GM19328 (cell line): ENCODE measurements at regions not wholly inside any gene's neighbourhood (a gene's known extent, or its start where the extent isn't known, plus 50 kb on each side); places are given as distances from the start of the nearest gene placed in this dataset.
"Not testable (repeated sequence)": the region's sequence is repeated elsewhere in the genome, so short reads cannot be mapped to it uniquely, and the experiment has no call there.

Experiments used
- ATAC-seq: cut with Tn5 transposase; IDR thresholded peaks from one replicate; pipeline ENCODE4 v1.9.1; 2021; ENCODE audit warnings: mild to moderate bottlenecking, moderate library complexity; ENCODE audit not compliant: unreplicated experiment

DNA sequence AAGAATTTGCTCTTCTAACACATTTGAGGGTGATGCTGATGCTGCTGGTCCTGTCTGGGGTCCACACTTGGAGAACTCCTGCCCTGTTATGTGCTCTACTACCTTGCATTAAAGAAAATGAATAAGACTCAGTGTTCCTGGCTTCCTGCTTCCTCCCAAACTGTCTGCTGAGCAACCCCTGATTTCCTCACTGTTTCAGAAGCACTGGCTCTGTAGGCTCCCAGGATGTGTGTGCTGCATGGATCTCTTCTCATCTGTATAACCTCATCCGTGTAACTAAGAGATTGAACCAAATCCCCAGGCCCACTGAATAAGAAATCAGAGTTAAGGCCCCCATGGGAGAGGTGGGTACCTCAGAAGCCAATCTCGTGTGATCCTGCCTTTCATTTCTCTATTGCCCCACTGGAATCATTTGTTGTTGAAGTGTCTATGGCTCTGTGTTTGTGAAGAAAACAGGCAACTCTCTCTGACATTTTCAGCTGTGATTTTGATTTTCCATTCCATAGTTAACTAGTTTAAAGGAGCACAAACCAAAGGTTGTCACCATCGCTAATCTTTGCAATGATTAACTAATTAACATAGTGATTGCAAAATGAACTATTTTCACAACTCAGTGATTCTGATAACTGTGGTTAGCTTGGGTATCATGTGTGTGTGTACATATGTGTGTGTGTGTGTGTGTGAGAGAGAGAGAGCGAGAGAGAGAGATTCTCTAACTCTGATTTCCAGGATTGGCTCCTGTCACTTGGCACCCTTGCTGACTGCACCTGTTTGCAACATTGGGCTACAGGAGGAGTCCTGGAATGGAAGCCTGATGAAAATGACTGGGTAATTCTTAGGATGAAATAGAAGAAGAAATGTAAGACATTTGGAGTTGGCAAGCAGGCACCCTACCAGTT, 196.2 kb downstream of the SLC38A4 start:
- ATAC-seq: no peak

DNA sequence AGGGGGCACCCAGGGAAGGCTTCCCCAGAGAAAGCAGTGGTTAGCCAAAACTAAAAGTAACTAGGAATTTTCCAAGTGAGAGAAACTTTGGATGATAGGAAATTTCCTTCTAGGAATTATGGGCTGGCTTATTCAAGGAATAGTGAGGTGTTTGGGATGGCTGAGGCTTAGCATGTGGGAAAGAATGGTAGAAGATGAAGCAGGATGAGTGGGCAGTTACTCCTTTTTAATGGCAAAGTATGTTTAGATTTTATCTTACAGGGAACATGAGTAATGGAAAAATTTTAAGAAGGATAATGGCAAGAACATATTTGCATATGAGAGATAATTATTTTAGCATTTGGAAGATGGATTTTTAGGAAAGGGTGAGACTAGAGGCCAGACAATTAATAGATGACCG, 197.6 kb downstream of the SLC38A4 start:
- ATAC-seq: no peak

DNA sequence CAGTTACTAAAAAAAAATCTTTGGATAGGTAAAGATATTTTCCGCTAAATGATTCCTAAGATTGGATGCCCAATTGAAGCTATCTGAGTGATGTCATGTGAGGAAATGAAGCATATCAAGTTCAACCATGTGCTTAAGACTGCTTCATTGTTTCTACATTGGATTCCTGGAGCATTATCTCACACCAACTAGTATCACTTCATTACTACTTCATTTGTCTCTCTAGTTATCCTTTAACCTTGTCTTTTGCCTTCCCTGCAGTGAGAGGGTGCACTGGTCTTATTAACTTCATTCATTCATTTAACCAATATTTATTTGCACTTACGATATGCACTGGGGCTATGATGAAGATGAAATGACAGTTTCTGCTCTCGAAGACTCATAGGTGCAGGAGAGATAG, 198.1 kb downstream of the SLC38A4 start:
- no peak for ATAC-seq

DNA sequence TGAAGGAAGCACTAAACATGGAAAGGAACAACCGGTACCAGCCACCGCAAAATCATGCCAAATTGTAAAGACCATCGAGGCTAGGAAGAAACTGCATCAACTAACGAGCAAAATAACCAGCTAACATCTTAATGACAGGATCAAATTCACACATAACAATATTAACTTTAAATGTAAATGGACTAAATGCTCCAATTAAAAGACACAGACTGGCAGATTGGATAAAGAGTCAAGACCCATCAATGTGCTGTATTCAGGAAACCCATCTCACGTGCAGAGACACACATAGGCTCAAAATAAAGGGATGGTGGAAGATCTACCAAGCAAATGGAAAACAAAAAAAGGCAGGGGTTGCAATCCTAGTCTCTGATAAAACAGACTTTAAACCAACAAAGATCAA, 206.3 kb downstream of the SLC38A4 start:
- not testable (repeated sequence) for ATAC-seq

DNA sequence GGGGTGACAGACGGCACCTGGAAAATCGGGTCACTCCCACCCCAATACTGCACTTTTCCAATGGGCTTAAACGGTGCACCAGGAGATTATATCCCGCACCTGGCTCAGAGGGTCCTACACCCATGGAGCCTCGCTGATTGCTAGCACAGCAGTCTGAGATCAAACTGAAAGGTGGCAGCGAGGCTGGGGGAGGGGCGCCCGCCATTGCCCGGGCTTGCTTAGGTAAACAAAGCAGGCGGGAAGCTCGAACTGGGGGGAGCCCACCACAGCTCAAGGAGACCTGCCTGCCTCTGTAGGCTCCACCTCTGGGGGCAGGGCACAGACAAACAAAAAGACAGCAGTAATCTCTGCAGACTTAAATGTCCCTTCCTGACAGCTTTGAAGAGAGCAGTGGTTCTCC, 208.1 kb downstream of the SLC38A4 start:
- ATAC-seq: not testable (repeated sequence)

DNA sequence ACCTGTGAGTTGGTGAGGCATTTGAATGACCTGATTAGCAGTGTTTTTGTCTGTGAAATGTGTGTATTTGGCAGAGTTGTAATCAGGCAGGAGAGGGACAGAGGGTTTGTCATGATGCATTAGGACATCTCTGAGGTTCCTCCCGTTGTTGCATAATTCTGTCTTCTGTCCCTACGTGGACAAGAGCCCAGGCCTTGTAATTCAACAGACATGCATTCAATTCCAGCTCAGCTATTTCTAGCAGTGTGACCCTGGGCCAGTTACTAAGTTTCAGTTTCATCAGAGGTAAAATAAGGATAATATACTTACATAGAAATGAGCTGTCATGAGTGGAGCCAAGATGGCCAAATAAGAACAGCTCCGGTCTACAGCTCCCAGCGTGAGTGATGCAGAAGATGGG, 208.6 kb downstream of the SLC38A4 start:
- ATAC-seq: no peak

DNA sequence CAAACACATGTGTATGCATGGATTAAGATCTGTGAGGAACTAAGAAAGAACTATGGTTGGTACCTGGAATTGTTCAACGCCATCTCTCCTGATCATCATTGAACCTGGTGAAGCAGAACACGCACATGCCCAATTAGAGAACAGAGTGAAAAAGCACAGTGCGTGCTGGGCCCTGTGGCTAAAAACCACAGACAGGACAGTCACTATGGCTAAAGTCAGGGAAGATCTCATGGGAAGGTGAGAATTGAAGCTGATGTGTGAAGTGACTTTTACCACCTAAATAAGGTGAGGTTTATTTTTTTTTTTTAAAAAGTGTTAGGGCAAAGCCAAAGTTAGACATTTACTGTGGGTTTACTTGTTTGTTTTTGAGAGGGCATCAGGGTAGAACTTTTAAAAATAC, 215.0 kb downstream of the SLC38A4 start:
- ATAC-seq: no peak

DNA sequence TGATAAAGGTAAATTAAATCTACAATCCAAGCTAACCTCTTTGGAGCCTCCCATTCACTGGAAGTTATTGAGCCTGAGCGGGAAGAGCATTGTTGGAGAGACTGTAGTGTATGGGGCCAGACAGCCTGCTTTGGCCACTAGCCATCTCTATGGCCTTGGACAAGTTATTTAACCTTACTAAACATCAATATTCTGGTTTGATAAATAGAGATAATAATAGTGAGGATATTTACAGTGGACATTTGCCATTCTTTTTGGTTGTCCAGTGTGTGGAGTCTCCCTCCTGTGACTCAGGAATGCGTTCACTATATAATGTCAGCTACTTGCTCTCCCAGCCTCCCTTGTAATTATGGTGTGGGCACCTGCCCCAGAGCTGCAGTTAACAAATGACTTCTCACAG, 216.1 kb downstream of the SLC38A4 start:
- no peak for ATAC-seq

DNA sequence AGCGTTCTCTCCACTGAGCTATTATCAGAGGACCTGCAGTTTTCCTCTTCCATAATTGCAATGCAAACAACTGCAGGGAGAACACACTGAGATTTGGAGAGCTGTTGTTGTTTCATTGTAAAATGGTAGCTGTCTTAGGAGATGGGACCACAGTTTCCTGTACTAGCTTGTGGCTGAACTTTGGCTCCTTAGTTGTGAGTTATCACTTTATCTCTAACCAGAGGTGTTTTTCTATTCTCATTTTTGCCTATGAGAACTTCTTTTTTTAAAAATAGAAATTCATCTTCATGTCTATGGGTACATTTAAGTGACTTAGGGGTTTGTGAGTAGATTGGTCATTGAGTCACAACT, 216.5 kb downstream of the SLC38A4 start:
- ATAC-seq: no peak

DNA sequence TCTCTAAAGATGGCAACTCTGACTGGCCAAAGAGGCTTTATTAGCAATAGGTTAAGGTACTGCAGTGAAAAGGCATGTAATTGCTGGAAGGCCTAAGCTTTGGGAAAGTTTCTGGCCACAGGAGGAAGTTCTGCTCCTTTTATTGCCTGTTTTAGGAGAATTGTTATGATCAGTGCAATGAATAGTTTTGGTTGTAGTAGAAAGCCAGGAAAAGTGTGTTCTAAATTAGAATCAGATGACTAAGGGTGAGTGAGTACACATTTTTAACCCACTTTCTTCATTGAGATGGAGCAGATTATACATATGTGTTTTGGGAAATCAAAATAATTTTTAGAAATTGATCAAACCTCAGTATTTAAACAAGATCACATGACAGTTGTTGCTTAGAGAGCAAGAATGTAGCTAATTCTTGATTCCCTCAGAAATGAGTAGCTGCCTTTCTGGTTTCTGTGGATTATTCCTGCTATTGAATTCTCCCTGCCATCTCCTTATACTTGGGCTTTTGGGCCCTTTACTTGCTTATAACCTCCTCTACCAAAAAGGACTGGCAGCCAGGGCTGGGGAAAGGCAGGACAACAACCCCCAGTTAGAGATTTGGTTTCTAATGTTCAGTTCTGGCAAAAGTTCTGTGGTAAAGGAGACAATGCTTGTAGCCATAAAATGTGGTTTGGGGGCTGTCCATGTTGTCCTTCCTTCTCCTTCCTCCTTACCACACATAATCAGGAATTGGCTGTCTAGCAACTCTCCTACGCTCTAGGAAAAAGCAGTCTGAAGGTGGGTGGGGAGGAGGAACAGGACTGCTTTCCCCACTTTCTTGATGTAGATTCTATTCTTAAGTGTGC, 217.1 kb downstream of the SLC38A4 start:
- no peak for ATAC-seq

DNA sequence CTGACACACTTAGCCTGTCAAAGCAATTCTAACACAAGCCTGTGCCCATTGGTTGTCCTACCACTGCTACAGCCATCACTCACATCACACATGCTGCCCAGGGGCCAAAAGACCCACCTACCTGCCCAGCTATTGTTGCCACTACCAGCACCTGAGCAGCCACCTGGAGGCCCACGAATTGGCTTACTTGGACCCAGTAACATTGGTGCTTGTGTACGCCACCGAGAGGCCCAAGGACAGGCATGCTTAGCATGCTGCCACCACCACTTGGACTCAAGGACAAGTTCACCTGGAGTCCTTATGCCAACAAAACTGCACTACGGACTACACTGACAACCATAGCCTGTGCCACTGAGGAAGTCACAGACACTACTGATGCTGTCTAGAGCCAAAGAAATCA, 221.1 kb downstream of the SLC38A4 start:
- no peak for ATAC-seq

DNA sequence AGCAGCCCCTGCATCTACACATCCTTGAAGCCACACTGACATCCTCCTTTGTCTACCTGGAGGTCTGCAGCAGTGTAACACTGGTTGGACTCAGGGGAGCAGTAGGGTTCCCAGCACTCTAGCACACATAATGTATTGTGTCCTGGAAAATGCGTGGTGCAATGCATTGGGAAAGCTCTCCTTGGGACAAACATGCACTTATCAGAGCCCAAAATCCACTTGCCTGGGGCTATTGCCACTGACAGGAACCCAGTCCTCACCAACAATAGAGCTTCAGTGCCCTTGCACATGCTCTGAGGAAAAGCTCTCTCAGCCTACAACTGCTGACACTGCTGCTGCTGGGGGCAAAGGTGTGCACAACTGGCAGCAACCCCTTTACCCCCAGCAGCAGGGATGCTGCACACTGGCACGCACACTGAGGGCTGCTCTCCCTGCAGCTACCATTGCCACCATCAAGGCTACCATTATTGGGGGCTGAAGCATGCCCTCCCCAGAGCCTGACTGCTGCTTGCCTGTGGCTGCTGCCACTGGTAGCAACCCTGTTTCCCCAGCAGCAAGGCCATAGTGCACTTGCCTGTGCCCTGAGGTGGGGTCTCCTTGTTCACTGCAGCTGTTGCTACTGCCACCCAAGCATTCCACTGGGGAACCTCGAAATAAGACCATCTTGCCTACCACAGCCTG, 221.9 kb downstream of the SLC38A4 start:
- no peak for ATAC-seq

DNA sequence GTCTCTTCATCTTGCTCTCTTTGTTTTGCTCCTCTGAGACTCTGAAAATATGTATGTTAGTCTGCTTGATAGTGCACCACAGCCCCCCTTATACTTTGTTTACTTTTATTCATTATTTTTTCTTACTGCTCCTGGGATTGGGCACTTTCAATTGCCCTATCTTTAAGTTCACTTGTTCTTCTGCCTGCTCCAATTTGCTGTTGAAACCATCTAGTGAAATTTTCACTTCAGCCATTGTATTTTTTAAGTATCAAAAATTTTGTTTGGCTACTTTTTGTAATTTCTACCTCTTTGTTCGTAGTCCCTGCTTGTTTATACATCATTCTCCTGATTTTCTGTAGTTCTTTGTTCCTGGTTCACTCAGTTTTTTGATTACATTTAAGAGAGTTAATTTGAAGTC, 223.3 kb downstream of the SLC38A4 start:
- ATAC-seq: no peak

DNA sequence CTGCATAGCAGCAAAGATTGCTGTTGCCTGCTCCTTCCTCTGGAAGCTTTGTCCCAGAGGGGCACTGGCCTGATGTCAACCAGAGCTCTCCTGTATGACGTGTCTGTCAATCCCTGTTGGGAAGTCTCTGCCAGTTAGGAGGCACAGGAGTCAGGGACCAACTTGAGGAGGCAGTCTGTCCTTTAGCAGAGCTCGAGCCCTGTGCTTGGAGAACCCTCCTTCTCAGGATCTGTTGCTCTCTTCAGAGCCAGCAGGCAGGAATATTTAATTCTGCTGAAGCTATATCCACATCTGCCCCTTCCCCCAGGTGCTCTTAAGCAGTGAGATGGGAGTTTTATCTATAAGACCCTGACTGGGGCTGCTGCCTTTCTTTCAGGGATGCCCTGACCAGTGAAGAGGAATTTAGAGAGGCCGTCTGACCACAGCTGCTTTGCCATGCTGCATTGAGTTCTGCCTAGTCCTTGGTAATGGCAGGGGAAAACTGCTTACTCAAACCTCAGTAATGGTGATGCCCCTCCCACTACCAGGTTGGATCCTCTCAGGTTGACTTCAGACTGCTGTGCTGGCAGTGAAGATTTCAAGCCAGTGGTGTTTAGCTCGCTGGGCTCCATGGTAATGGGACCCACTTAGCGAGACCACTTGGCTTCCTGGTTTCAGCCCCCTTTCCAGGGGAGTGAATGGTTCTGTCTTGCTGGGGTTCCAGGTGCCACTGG, 218.6 kb upstream of the SLC38A2 start:
- no peak for ATAC-seq

DNA sequence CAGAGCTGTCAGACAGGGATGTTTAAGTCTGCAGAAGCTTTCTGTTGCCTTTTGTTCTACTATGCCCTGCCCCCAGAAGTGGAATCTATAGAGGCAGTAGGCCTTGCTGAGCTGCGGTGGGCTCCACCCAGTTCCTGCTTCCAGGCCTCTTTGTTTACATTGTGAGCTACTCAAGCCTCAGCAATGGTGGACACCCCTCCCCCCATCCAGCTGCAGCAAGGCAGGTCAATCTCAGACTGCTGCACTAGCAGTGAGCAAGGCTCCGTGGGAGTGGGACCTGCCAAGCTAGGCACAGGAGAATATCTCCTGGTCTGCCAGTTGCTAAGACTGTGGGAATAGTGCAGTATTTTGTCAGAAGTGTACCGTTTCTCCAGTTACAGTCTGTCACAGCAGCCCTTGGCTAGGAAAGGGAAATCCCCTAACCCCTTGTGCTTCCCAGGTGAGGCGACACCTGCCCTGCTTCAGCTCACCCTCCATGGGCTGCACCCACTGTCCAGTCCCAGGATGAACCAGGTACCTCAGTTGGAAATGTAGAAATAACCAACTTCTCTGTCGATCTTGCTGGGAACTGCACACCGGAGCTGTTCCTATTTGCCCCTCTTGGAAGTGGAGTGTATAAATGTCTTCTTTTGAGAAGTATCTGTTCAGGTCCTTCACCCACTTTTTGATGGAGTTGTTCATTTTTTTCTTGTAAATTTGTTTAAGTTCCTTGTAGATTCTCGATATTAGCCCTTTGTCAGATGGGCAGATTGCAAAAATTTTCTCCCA, 213.5 kb upstream of the SLC38A2 start:
- no peak for ATAC-seq

DNA sequence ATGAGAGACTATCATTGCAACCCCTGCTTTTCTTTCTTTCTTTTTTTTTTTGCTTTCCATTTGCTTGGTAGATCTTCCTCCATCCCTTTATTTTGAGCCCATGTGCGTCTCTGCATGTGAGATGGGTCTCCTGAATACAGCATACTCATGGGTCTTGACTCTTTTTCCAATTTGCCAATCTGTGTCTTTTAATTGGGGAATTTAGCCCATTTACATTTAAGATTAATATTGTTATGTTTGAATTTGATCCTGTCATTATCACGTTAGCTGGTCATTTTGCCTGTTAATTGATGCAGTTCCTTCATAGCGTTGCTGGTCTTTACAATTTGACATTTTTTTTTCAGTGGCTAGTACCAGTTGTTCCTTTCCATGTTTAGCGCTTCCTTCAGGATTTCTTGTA, 211.5 kb upstream of the SLC38A2 start:
- ATAC-seq: not testable (repeated sequence)

DNA sequence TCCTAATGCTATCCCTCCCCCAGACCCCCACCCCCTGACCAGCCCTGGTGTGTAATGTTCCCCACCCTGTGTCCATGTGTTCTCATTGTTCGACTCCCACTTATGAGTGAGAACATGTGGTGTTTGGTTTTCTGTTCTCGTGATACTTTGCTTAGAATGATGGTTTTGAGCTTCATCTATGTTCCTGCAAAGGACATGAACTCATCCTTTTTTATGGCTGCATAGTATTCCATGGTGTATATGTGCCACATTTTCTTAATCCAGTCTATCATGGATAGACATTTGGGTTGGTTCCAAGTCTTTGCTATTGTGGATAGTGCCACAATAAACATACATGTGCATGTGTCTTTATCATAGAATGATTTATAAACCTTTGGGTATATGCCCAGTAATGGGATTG, 209.4 kb upstream of the SLC38A2 start:
- not testable (repeated sequence) for ATAC-seq

DNA sequence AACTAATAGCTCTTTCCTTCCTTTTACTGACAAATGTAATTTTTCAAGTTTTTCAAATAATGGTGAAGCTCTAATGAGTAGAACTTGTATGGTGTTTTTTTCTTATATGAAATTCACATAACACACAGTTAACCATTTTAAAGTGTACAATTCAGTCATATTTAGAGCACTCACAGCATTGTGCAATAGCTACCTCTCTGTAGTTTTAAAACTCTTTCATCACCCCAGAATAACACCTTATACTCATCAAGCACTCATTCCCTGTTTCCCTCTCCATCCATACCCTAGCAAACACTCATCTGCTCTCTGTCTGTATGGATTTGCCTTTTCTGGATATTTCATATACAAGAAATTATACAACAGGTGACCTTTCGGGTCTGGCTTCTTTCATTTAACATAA, 207.9 kb upstream of the SLC38A2 start:
- no peak for ATAC-seq

DNA sequence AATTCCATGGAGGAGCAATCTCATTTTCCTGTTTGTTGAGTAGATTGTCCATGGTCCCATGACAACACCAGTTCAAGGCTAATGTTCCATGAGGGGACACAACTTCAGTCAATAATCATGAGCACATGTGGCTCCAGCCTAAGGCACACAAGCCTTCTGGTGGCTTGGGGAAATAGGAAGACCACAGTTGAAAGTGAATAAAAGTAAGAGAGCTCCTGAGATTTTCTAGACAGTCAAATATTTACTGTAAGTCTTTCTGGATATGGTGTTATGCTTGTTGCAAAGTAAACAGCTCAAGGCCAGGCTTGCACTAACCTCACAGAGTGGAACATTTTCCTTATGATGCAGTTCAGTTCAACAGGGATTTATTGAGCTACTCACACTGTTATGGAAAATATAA, 206.9 kb upstream of the SLC38A2 start:
- ATAC-seq: no peak
